MM.1S (cell line): ENCODE measurements at regions not wholly inside any gene's neighbourhood (a gene's known extent, or its start where the extent isn't known, plus 50 kb on each side); places are given as distances from the start of the nearest gene placed in this dataset.

ENCODE experiments used
- DNase-seq: peaks from one replicate; pipeline ENCODE4 v3.0.0-alpha.2; 2015
- H2AFZ ChIP-seq: fragments of 300-600 bp; sonication (generic); 2 replicates; pipeline ENCODE4 v1.6.0; 2016; ENCODE audit warnings: antibody characterized with exemption, low read length
- H3F3A ChIP-seq: fragments of 300-600 bp; sonication (generic); 2 replicates; pipeline ENCODE4 v1.6.1; 2016; ENCODE audit warnings: mild to moderate bottlenecking, antibody characterized with exemption, low read length, moderate library complexity, mixed read lengths; ENCODE audit not compliant: insufficient read depth
- H3K27ac ChIP-seq: fragments of 300-600 bp; sonication (generic); 2 replicates; pipeline ENCODE4 v1.5.1; 2016; ENCODE audit warnings: mild to moderate bottlenecking, low read length
- H3K27me3 ChIP-seq: fragments of 300-600 bp; sonication (generic); replicated peaks from 2 replicates; pipeline ENCODE4 v1.6.0; 2016; ENCODE audit warnings: low read length; ENCODE audit not compliant: insufficient read depth
- H3K36me3 ChIP-seq: fragments of 300-600 bp; sonication (generic); replicated peaks from 2 replicates; pipeline ENCODE4 v1.6.1; 2016; ENCODE audit warnings: mild to moderate bottlenecking, low read length, mixed read lengths; ENCODE audit not compliant: insufficient read depth
- H3K4me1 ChIP-seq: fragments of 300-600 bp; sonication (generic); 2 replicates; pipeline ENCODE4 v1.6.1; 2016; ENCODE audit warnings: low read length, mixed read lengths
- H3K4me2 ChIP-seq: fragments of 300-600 bp; sonication (generic); 2 replicates; pipeline ENCODE4 v1.6.0; 2016; ENCODE audit warnings: low read depth, low read length
- H3K4me3 ChIP-seq: fragments of 300-600 bp; sonication (generic); 2 replicates; pipeline ENCODE4 v1.5.1; 2016; ENCODE audit warnings: low read length, mixed read lengths
- H3K79me2 ChIP-seq: fragments of 300-600 bp; sonication (generic); 2 replicates; pipeline ENCODE4 v1.6.1; 2016; ENCODE audit warnings: mixed run types, low read length, mixed read lengths
- H3K9ac ChIP-seq: fragments of 300-600 bp; sonication (generic); 2 replicates; pipeline ENCODE4 v1.6.1; 2016; ENCODE audit warnings: low read length, mixed read lengths
- H3K9me2 ChIP-seq: fragments of 300-600 bp; sonication (generic); replicated peaks from 2 replicates; pipeline ENCODE4 v1.6.1; 2016; ENCODE audit warnings: mild to moderate bottlenecking, low read length, mixed read lengths; ENCODE audit not compliant: insufficient read depth
- H3K9me3 ChIP-seq: fragments of 300-600 bp; sonication (generic); replicated peaks from 2 replicates; pipeline ENCODE4 v1.6.1; 2016; ENCODE audit warnings: mild to moderate bottlenecking, low read length, mixed read lengths; ENCODE audit not compliant: insufficient read depth
- H4K20me1 ChIP-seq: fragments of 300-600 bp; sonication (generic); 2 replicates; pipeline ENCODE4 v1.6.1; 2016; ENCODE audit warnings: mild to moderate bottlenecking, low read length, moderate library complexity, mixed read lengths; ENCODE audit not compliant: insufficient read depth
- EZH2 ChIP-seq: fragments of 300-600 bp; sonication (generic); optimal IDR thresholded peaks from 2 replicates; pipeline ENCODE3; 2017; ENCODE audit warnings: low read depth, mild to moderate bottlenecking, antibody characterized with exemption, low read length, mixed read lengths
- EZH2phosphoT487 ChIP-seq: fragments of 300-600 bp; sonication (generic); IDR thresholded peaks from 2 replicates; pipeline ENCODE4 v1.6.1; 2018; ENCODE audit warnings: antibody characterized with exemption, low read length
- TF ChIP-seq, protein P1 (sequence below): fragments of 300-600 bp; sonication (generic); IDR thresholded peaks from 2 replicates; pipeline ENCODE4 v1.5.1; 2016; ENCODE audit warnings: antibody characterized with exemption, low read length, mixed read lengths

DNA sequence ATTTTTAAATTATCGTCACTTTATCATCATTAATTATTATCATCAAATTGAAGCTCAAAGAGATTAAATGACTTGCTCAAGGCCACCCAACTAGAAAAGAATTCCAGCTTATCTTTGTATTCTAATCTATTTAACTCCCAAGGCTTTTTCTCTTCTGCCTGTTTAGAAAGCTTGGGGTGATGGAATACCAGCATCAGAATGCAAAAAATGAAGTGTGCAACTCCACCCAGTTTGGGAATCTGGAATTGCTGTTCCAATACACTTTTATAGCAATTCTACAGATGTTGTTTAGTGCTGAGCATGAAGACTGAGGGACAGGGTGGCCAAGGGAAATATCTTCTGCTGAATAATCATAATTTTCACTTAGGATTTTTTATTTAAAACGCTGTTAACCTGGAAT, 97.2 kb upstream of the FIBIN start:
- H3K9me2 ChIP-seq: no peaks in the 10 kb centered on the region
- no peaks in the 10 kb centered on the region for H3K9me3 ChIP-seq
- H3K36me3 ChIP-seq: no peaks in the 10 kb centered on the region
- DNase-seq: no peak
- no peaks in the 10 kb centered on the region for H3F3A ChIP-seq
- no peaks in the 10 kb centered on the region for H3K79me2 ChIP-seq
- H3K4me3 ChIP-seq: no peak overlapping the region
- no peaks in the 10 kb centered on the region for H3K27me3 ChIP-seq
- no peaks in the 10 kb centered on the region for H4K20me1 ChIP-seq
- no peak overlapping the region for H3K4me2 ChIP-seq
- peaks cover 3% of the 10 kb centered on the region; the same call in 1 of the 2 replicates for H3K4me1 ChIP-seq
- TF ChIP-seq EZH2phosphoT487: no peak
- TF ChIP-seq, protein P1, sequence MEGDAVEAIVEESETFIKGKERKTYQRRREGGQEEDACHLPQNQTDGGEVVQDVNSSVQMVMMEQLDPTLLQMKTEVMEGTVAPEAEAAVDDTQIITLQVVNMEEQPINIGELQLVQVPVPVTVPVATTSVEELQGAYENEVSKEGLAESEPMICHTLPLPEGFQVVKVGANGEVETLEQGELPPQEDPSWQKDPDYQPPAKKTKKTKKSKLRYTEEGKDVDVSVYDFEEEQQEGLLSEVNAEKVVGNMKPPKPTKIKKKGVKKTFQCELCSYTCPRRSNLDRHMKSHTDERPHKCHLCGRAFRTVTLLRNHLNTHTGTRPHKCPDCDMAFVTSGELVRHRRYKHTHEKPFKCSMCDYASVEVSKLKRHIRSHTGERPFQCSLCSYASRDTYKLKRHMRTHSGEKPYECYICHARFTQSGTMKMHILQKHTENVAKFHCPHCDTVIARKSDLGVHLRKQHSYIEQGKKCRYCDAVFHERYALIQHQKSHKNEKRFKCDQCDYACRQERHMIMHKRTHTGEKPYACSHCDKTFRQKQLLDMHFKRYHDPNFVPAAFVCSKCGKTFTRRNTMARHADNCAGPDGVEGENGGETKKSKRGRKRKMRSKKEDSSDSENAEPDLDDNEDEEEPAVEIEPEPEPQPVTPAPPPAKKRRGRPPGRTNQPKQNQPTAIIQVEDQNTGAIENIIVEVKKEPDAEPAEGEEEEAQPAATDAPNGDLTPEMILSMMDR: no peak
- TF ChIP-seq EZH2: no peak
- no peak overlapping the region for H3K27ac ChIP-seq
- H2AFZ ChIP-seq: no peak overlapping the region
- no peak overlapping the region for H3K9ac ChIP-seq

DNA sequence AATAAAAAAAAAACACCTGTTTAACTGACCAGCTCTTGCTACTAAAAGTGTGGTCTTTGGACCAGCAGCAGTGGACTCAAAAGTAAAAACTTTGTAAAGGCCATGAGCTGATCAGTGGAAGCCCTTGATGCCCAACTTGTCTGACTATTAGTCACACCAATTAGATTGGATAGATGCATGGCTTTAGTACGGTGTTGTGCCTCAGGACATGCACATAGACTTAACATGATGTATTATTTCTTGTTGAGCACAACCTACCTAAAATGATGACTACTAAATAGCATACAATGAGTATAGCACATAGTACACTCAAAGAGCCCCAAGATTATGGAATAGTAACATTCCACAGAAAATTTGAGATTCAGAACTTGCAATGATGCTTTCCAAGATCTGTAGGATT, 95.1 kb upstream of the FIBIN start:
- no peaks in the 10 kb centered on the region for H3K4me1 ChIP-seq
- no peak overlapping the region for H3K27ac ChIP-seq
- H2AFZ ChIP-seq: no peak overlapping the region
- H4K20me1 ChIP-seq: no peaks in the 10 kb centered on the region
- TF ChIP-seq, protein P1: no peak
- TF ChIP-seq EZH2 (no peak), EZH2phosphoT487 (no peak)
- H3K27me3 ChIP-seq: no peaks in the 10 kb centered on the region
- H3F3A ChIP-seq: no peaks in the 10 kb centered on the region
- H3K36me3 ChIP-seq: no peaks in the 10 kb centered on the region
- H3K79me2 ChIP-seq: no peaks in the 10 kb centered on the region
- no peak overlapping the region for H3K4me3 ChIP-seq
- H3K4me2 ChIP-seq: no peak overlapping the region
- no peak overlapping the region for H3K9ac ChIP-seq
- H3K9me2 ChIP-seq: no peaks in the 10 kb centered on the region
- no peak for DNase-seq
- no peaks in the 10 kb centered on the region for H3K9me3 ChIP-seq

DNA sequence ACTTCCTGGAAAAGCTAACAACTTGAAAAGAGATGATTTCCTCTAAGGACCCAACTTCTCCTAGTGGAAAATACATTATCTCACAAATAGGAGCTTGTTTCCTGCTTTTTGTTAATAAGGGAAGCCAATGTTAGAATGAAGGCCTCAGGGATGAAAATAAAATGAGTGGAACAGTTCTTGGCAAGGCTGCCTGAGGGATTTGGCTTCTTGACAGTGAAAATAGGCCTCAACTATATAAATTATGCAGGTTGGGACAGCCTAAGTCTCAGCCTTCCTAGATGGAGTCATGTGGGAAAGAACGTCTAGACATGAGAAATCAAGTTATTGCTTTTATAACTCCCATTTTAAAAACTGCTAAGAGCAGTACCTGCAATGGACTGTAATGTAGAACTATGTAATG, 92.8 kb upstream of the FIBIN start:
- H3K9me3 ChIP-seq: no peaks in the 10 kb centered on the region
- H3K4me2 ChIP-seq: no peak overlapping the region
- no peaks in the 10 kb centered on the region for H3K4me1 ChIP-seq
- H4K20me1 ChIP-seq: no peaks in the 10 kb centered on the region
- H3K9ac ChIP-seq: no peak overlapping the region
- H3K36me3 ChIP-seq: no peaks in the 10 kb centered on the region
- DNase-seq: no peak
- no peaks in the 10 kb centered on the region for H3K27me3 ChIP-seq
- no peaks in the 10 kb centered on the region for H3K9me2 ChIP-seq
- H3K79me2 ChIP-seq: no peaks in the 10 kb centered on the region
- H2AFZ ChIP-seq: no peak overlapping the region
- no peaks in the 10 kb centered on the region for H3F3A ChIP-seq
- H3K4me3 ChIP-seq: no peak overlapping the region
- H3K27ac ChIP-seq: no peak overlapping the region
- TF ChIP-seq EZH2phosphoT487: no peak
- TF ChIP-seq, protein P1: no peak
- TF ChIP-seq EZH2: no peak
